Fibroblast of skin of scalp (primary cell): ENCODE measurements at regions not wholly inside any gene's neighbourhood (a gene's known extent, or its start where the extent isn't known, plus 50 kb on each side); places are given as distances from the start of the nearest gene placed in this dataset.
"Not testable (repeated sequence)": the region's sequence is repeated elsewhere in the genome, so short reads cannot be mapped to it uniquely, and the experiment has no call there.

Experiments used
- DNase-seq: peaks from one replicate; pipeline ENCODE4 v3.0.0-alpha.2; 2013

DNA sequence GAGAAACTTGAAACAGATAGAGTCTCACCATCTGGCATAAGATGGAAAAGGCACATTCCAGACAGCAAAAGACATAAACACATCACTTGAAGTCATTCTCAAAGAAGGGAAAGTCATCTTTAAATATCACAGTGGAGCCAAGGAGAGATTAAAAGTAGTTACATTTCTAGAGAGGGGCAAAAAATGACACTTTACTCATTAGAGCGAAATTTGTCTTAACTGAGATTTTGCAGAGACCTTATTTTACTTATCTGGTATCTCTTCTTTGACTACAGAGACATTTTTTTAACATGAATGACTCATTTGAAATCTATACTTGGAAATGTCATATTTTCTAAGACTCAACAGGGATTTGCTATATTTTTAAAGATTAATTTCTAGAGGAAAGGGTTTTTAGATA, 339.0 kb upstream of the KIF2B start:
- DNase-seq, result no peak

DNA sequence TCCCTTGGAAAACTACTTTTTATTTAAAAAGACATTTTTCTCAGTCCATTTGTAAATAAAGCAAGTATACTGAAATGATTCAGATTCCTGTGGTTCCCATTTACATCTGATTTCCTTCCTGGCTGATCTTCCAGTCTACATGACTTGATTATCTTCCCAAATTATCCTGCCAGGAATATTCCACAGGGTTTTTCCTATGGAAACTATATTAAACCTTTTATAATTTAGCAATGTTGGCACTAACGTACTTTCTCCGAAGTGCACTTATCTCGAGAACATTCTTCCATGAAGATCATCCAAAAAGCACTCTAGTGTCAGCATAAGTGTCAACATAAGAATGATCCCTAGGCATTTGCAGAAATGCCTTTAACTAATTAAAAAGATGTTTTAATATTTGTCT, 347.7 kb upstream of the KIF2B start:
- peak; percentile 11 for DNase-seq

- DNase-seq, result peak; percentile 8
Measured at GRCh38 chr17:53472586-53472985, 350.1 kb upstream of the KIF2B start.

- DNase-seq, result no peak
Measured at GRCh38 chr17:53471514-53471913, 351.2 kb upstream of the KIF2B start.

- DNase-seq, result peak; percentile 2
Measured at GRCh38 chr17:53470626-53471025, 352.1 kb upstream of the KIF2B start.

DNA sequence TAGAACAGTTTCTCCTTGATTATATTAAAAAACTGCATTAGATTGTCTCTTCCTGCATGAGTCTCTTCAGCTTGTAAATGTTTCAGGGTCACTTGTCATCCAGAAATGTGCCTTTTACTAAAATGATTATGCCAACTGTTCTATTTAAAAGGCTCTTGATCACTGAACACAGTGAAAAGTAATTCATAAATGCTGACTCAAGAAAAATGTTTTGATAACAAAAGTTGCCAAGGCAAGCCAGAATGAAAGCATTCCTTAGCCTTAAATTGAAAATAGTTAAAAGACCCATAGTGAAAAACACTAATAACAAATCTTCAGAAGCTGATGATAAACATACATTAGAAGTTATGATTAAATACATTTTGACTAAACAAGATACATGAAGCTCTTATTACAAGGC, 356.0 kb upstream of the KIF2B start:
- DNase-seq, result no peak

- DNase-seq, result not testable (repeated sequence)
Measured at GRCh38 chr17:53464396-53464795, 358.3 kb upstream of the KIF2B start.

DNA sequence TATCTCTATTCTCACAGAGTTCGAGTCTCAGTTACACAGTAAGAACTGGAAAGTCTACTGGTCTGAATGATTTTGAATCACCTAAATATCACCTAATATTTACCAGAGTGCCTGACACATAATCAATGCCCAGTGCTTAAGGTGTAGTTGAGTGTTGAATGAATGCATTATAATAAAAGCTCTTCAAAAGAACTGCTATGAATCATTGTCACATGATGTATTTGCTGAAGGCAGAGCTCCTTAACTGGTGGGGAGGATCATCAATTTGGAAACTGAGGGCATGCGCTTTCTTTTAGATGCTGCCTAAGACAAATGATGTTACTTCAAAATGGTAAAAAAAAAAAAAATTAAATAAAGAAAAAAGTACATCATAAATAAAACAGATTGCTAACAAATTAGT, 359.4 kb upstream of the KIF2B start:
- no peak for DNase-seq

DNA sequence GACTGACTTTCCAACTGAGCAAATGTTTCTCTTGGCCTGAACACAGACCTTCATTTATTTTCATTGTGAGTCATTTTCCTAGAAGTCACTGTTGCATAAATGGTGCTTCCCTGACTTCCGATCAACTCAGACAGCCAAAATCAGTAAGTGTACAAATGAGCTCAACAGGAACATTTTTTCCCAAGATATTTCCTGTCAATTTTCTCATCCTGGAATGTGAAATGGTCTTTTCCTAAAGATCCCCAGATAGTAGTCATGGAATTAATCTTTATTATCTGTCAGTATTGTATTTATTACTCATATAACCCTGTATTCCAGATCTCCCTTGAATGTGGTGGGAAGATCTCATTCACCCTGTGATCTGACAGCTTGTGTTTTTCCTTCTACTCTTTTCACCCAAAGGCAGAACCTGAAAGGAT, 360.3 kb upstream of the KIF2B start:
- peak; percentile 34 for DNase-seq

GRCh38 chr17:53455943-53456342, 366.8 kb upstream of the KIF2B start:
- not testable (repeated sequence) for DNase-seq

GRCh38 chr17:53454337-53454736, 368.4 kb upstream of the KIF2B start:
- no peak for DNase-seq

GRCh38 chr17:53449324-53449723, 373.4 kb upstream of the KIF2B start:
- DNase-seq, result no peak

GRCh38 chr17:53428913-53429312, 393.8 kb upstream of the KIF2B start:
- DNase-seq, result no peak

GRCh38 chr17:53426505-53426904, 396.2 kb upstream of the KIF2B start:
- no peak for DNase-seq

GRCh38 chr17:53420035-53420641, 402.6 kb upstream of the KIF2B start:
- no peak for DNase-seq

DNA sequence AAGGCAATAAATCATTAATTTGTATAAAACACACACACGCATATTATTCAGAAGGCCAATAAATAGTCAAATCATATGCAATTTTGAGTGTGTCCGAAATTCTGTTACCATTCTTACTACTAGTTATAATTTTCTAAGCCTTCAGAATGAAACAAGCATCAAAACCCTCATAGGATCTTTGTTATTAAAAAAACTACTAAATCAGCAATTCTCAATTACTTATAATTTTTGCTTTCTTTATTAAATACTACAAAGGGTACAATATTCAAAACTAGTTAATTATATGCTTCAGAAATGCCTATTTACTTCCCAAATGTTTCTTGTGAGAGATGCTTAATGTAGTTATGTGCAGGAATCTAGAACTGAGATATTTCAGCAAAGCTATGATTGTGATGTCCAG, 413.1 kb upstream of the KIF2B start:
- DNase-seq, result no peak

- no peak for DNase-seq
Measured at GRCh38 chr17:53406907-53407306, 415.8 kb upstream of the KIF2B start.

DNA sequence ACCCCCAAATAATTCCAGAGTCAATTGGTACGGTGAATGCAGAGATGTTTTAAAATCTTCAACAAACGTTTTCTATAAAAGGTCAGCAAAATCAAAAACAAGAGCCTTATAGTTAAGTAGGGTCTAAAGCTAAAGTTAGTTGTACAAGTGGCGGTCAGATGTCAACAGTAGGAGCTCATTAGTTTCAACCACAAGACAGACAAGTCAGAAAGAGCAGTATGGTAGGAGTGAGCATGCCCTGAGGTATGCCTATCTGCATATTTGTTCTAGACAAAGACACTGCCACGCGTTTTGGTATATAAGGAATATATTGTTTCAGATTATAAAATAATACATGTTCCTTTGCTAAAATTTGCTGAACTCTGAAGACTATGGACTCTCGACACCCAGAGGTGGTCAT, 431.5 kb upstream of the KIF2B start:
- no peak for DNase-seq

DNA sequence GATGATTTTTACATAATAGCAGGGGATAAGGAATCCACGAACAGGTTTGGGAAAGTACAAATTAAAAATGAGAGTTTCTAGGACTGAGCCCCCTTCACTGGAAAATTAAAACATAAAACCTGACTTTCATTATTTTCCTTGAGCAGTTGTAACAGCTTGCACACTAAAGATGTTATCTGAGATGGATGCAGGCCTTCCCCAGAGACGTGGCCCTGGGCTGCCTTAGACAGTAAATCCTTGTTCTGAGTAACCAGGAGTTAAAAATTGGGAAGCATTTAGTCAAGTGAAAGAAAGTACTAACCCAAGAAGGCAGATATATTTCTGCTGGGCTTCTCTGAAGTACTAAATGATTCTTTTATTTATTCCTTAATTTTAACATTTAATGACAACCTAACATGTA, 432.2 kb upstream of the KIF2B start:
- DNase-seq, result no peak

DNA sequence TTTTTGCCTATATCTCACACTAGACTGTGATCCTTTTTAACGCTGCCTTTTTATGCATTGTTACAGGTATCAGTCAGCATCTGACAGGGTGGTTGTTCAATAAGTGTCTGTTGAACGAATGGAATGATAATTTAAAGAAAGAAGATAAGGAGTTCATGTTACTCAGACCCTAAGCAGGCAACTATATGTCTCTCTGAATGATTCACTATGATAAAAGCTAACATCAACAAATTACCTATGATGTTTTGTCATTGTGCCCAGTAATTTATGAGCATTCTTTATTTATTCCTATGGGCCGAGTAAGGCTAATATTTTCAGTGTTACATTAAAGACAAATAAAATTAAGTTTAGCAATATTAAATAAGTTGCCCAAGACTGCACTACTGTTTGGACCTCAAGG, 435.0 kb upstream of the KIF2B start:
- no peak for DNase-seq

- no peak for DNase-seq
Measured at GRCh38 chr17:53353919-53354351, 468.8 kb upstream of the KIF2B start.

DNA sequence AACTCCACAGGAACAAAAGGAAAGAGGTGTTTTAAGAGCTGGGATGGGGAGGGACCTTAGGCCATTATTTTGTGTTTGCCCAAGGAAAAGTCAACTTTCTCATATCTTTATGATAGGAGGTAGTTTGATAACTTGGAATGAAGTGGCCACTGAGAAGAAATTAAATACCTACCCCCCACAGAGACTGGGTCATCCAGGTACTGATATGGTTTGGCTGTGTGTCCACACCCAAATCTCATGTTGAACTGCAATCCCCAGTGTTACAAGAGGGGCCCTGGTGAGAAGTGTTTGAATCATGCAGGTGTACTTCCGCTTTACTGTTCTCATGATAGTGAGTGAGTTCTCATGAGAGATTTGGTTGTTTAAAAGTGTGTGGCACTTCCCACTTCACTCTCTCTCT, 477.9 kb upstream of the KIF2B start:
- no peak for DNase-seq

- peak; percentile 2 for DNase-seq
Measured at GRCh38 chr17:53336281-53336680, 486.4 kb upstream of the KIF2B start.

DNA sequence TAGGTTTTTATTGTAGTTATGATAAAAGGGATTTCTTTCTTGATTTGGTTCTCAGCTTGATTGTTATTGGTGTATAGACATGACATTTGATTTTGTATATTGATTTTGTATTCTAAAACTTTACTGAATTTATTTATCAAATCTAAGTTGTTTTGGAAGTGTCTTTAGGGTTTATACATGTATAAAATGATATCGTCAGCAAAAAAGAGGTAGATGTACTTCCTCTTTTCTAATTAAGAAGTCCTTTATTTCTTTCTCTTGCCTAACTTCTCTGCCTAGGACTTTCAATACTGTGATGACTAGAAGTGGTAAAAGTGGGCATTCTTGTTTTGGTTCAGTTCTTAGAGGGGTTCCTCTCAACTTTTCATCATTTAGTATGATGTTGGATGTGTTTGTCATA, 487.3 kb upstream of the KIF2B start:
- DNase-seq, result no peak

DNA sequence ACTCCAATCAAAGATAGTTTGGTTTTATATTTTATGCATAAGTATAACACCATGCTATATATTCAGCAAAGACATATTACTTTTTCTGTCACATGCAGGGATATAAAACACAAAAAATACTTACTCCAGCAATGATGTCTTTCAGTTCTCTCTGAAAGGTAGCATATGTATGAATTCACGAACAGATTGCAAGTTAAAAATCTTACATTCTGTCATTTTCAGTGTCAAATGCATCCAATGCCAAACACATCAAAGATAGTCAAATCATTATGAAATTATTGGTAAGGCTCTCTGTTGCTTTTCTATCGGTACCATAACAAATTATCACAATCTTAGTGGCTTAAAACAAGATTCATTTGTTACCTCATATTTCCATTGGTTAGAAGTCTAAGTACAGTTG, 492.0 kb upstream of the KIF2B start:
- DNase-seq, result no peak
